Fibroblast of mammary gland (primary cell): ENCODE measurements at regions not wholly inside any gene's neighbourhood (a gene's known extent, or its start where the extent isn't known, plus 50 kb on each side); places are given as distances from the start of the nearest gene placed in this dataset.

Experiments
- DNase-seq: peaks from one replicate; pipeline ENCODE4 v3.0.0-alpha.2; 2010; ENCODE audit warnings: low read depth
- H3K4me3 ChIP-seq: 2 replicates; pipeline ENCODE4 v1.5.1; 2011; ENCODE audit warnings: low read depth, mild to moderate bottlenecking, low read length, moderate library complexity; ENCODE audit not compliant: control insufficient read depth
- TF ChIP-seq, protein P1 (sequence below): conservative IDR thresholded peaks from 2 replicates; pipeline ENCODE4 v1.5.1; 2011; ENCODE audit warnings: low read depth, low read length, inconsistent platforms; ENCODE audit not compliant: control insufficient read depth, insufficient read depth

DNA sequence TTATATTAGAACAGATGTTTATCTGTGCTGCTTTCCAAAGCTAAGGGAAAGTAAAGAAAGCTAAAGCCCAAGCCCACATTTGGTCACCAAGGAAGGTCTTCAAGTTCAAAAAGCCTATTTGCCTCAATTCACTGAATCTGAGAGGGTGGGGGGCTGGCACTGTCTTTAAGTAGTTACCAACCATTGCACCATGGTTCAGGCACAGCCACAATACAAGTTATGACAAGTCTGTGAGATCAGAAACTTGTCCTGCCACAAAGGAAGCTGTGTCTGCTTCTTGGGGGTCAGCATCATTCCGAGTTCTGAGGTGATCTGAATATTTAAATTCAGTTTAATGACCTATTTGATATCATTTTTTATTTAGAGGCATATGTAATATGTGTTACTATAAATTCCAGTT lies 78.3 kb upstream of the OPRM1 start:
- no peak overlapping the region for H3K4me3 ChIP-seq
- no peak for DNase-seq
- TF ChIP-seq, protein P1, sequence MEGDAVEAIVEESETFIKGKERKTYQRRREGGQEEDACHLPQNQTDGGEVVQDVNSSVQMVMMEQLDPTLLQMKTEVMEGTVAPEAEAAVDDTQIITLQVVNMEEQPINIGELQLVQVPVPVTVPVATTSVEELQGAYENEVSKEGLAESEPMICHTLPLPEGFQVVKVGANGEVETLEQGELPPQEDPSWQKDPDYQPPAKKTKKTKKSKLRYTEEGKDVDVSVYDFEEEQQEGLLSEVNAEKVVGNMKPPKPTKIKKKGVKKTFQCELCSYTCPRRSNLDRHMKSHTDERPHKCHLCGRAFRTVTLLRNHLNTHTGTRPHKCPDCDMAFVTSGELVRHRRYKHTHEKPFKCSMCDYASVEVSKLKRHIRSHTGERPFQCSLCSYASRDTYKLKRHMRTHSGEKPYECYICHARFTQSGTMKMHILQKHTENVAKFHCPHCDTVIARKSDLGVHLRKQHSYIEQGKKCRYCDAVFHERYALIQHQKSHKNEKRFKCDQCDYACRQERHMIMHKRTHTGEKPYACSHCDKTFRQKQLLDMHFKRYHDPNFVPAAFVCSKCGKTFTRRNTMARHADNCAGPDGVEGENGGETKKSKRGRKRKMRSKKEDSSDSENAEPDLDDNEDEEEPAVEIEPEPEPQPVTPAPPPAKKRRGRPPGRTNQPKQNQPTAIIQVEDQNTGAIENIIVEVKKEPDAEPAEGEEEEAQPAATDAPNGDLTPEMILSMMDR, result no peak

DNA sequence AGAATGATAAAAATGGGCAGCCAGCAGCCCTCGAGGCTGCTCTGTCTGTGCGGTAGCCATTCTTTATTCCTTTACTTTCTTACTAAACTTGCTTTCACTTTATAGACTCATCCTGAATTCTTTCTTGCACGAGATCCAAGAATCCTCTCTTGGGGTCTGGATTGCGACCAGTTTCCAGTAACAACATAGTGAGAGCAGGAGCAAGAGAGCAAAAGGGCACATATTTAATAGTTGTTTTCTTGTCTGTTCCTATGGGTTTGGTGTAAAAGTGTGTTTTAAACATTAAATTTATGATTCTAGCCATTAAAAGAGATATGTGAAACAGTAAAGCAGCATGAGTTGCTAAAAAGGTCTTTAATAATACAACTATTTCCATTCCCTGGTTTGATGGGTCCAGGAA lies 78.8 kb upstream of the OPRM1 start:
- H3K4me3 ChIP-seq, result no peak overlapping the region
- TF ChIP-seq, protein P1, result no peak
- peak; percentile 38 for DNase-seq

DNA sequence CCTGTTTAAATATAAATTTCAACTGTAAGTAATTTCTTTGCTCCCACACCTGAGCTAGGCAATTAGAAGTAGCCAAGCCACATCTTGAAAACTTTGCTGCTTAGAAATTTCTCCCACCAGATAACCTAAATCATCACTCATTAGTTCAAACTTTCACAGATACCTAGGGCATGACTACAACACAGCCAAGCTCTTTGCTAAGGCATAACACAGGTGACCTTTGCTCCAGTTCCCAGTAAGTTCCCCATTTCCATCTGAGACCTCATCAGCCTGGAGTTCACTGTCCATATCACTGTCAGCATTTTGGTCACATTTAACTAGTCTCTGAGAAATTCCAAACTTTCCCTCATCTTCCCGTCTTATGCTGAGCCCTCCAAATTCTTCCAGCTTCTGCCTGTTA lies 79.8 kb upstream of the OPRM1 start:
- TF ChIP-seq, protein P1, result no peak
- DNase-seq, result peak; percentile 26

DNA sequence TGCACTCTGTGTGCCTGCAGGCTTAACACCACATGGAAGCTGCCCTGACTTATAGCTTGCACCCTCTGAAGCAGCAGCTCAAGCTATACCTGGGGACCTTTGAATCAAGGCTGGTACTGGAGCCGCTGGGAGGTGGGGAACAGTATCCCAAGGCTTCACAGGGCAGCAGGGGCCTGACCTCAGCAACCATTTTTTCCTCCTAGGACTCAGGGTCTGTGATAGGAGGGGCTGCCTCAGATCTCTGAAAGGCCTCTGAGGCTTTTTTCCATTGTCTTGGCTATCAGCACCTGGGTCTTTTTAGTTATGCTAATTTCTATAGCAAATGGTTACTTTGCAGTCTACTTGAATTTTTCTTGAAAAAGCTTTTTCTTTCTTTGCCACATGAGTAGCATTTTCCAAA lies 80.2 kb upstream of the OPRM1 start:
- DNase-seq, result no peak
- no peak overlapping the region for H3K4me3 ChIP-seq
- TF ChIP-seq, protein P1, result no peak

More for the DNA sequence above, 79.8 kb upstream of the OPRM1 start:
- no peak overlapping the region for H3K4me3 ChIP-seq

DNA sequence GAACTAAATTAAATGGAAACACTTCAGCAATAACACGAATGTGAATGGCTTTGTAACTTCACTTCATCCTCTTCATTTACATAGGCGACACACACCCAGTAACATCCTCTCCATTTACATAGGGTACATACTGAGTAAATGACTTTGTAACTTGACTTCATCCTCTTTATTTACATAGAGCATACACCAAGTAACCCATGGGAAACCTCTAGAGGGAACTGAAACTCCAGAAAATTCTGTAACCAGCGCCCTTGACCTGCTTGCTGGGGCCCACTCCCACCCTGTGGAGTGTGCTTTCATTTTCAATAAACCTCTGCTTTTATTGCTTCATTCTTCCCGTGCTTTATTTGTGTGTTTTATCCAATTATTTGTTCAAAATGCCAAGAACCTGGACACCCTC lies 81.6 kb upstream of the OPRM1 start:
- DNase-seq, result no peak
- H3K4me3 ChIP-seq, result no peak overlapping the region
- TF ChIP-seq, protein P1, result no peak

DNA sequence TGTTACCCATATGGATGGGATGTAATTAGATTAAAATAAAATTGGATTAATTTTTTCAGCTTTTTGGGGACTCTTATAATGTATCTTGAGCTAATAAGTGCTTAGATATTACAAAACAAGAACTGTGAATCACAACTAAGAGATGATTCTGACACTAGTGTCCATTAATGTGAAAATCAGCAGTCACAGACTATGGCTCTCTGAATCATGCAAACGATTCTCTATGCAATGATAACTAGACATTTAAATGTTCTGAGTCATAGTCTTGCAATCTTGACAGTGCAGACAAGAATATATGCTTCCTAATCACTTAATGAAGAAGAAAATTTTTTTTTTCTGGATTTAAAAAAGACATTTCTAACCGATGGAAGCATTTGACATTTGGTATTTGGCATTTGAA lies 82.2 kb upstream of the OPRM1 start:
- DNase-seq, result peak; percentile 72
- H3K4me3 ChIP-seq, result no peak overlapping the region
- TF ChIP-seq, protein P1, result no peak

DNA sequence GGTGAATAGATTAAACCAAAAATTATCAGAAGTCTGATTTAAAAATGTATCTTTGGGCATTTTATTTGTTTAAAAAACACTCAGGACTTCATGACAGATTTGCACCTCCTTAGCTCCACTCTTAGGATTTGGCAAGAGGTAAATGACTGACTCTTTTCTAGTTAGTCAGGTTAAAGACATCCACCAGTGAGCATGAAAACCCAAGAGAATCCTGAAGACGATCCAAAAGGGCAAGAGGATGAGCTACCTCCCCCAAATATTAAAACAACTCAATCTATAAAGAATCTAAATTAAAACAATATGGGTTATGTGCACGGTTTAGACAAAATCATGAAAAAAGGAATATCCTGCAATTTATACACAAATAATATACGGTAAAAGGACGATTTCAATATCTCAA lies 89.4 kb upstream of the OPRM1 start:
- TF ChIP-seq, protein P1, result no peak
- H3K4me3 ChIP-seq, result no peak overlapping the region
- DNase-seq, result peak; percentile 63
